Testis (tissue), 2 donors: ENCODE measurements at regions not wholly inside any gene's neighbourhood (a gene's known extent, or its start where the extent isn't known, plus 50 kb on each side); places are given as distances from the start of the nearest gene placed in this dataset.

Experiments used
- DNase-seq: peaks from one replicate; pipeline ENCODE4 v3.0.0-alpha.2; 2019
- H3K27ac ChIP-seq, 2 donors: fragments of 200-600 bp; sonication (generic); one replicate each; pipeline ENCODE4 v1.5.1; 2019
- H3K27me3 ChIP-seq: fragments of 200-600 bp; sonication (generic); one replicate; pipeline ENCODE4 v1.5.1; 2019
- H3K36me3 ChIP-seq: fragments of 200-600 bp; sonication (generic); one replicate; pipeline ENCODE4 v1.5.1; 2017; ENCODE audit warnings: low read depth; ENCODE audit errors: missing control alignments
- H3K4me1 ChIP-seq: fragments of 200-600 bp; sonication (generic); one replicate; pipeline ENCODE4 v1.5.1; 2019
- H3K4me3 ChIP-seq, 2 donors: fragments of 200-600 bp; sonication (generic); one replicate each; pipeline ENCODE4 v1.5.1; 2017 to 2019
- H3K9me3 ChIP-seq: fragments of 200-600 bp; sonication (generic); one replicate; pipeline ENCODE4 v1.5.1; 2017
- CTCF ChIP-seq, 3 experiments: fragments of 450-650 bp in 2 of 3; fragments of 200-600 bp in 1 of 3; sonication (generic) in 1 of 3; IDR thresholded peaks; one replicate each; pipeline ENCODE4 v1.5.1; 2016 to 2019; ENCODE audit warnings: antibody characterized with exemption in 3 of 3, mild to moderate bottlenecking in 2 of 3, moderate library complexity in 1 of 3
- POLR2A ChIP-seq: fragments of 450-650 bp; IDR thresholded peaks from one replicate; pipeline ENCODE4 v1.6.1; 2017; ENCODE audit warnings: antibody characterized with exemption, mild to moderate bottlenecking, moderate library complexity
- WGBS, 2 donors: methylation state at CpG; one replicate each; pipeline ENCODE4 v1.1.5; 2018; 5-methylcytosine and 5-hydroxymethylcytosine counted together
- intact Hi-C: fragments of 100-400 bp; cut with DNase I; formaldehyde crosslinking; loops from one replicate; pipeline ENCODE4 v1.15.1; 2023; ENCODE audit warnings: low total_unique reads

- Histone ChIP-seq H3K9me3 (no peaks in the 10 kb centered on the region), H3K27ac (no peak overlapping the region), H3K4me3 (no peak overlapping the region), H3K4me1 (no peaks in the 10 kb centered on the region), H3K36me3 (no peaks in the 10 kb centered on the region), H3K27me3 (no peaks in the 10 kb centered on the region)
- WGBS, 2 donors = 94 to 96% methylated on average over 1 of the region's 1 CpG
- intact Hi-C loops = no loop called here
- TF ChIP-seq CTCF (IDR thresholded peaks at IDR 0.05) (no peak), POLR2A (no peak)
- DNase-seq = no peak
These were observed 289.5 kb upstream of the RGS6 start for GRCh38 chr14:71642715-71643114.

- H3K27ac ChIP-seq = no peak overlapping the region
- 93 to 95% methylated on average over 4 of the region's 4 CpGs for WGBS, 2 donors
- H3K27me3 ChIP-seq = no peaks in the 10 kb centered on the region
- no peaks in the 10 kb centered on the region for H3K4me1 ChIP-seq
- no peaks in the 10 kb centered on the region for H3K36me3 ChIP-seq
- no peaks in the 10 kb centered on the region for H3K9me3 ChIP-seq
- TF ChIP-seq POLR2A = no peak
- TF ChIP-seq CTCF (IDR thresholded peaks at IDR 0.05) = no peak
- intact Hi-C loops = no loop called here
- H3K4me3 ChIP-seq = no peak overlapping the region
- DNase-seq = no peak
These were observed 286.6 kb upstream of the RGS6 start for GRCh38 chr14:71645656-71646055.

GRCh38 chr14:71646518-71646917, 285.7 kb upstream of the RGS6 start:
- no peak overlapping the region for H3K27ac ChIP-seq
- no peaks in the 10 kb centered on the region for H3K9me3 ChIP-seq
- H3K27me3 ChIP-seq = no peaks in the 10 kb centered on the region
- H3K36me3 ChIP-seq = no peaks in the 10 kb centered on the region
- TF ChIP-seq CTCF (IDR thresholded peaks at IDR 0.05) = no peak
- no peak for TF ChIP-seq POLR2A
- no peak overlapping the region for H3K4me3 ChIP-seq
- 91 to 100% methylated on average over 1 of the region's 1 CpG for WGBS, 2 donors
- no peaks in the 10 kb centered on the region for H3K4me1 ChIP-seq
- intact Hi-C loops = no loop called here
- no peak for DNase-seq

- Histone ChIP-seq H3K36me3 (no peaks in the 10 kb centered on the region), H3K27me3 (no peaks in the 10 kb centered on the region), H3K9me3 (no peaks in the 10 kb centered on the region), H3K4me1 (no peaks in the 10 kb centered on the region), H3K27ac (no peak overlapping the region), H3K4me3 (no peak overlapping the region)
- WGBS, 2 donors = 75 to 76% methylated on average over 4 of the region's 4 CpGs
- no peak for DNase-seq
- intact Hi-C loops = no loop called here
- TF ChIP-seq CTCF (IDR thresholded peaks at IDR 0.05) (no peak), POLR2A (no peak)
These were observed 285.0 kb upstream of the RGS6 start for GRCh38 chr14:71647086-71647784.

GRCh38 chr14:71648725-71649124, 283.5 kb upstream of the RGS6 start:
- H3K9me3 ChIP-seq = no peaks in the 10 kb centered on the region
- H3K27ac ChIP-seq = no peak overlapping the region
- DNase-seq = no peak
- intact Hi-C loops = no loop called here
- H3K27me3 ChIP-seq = no peaks in the 10 kb centered on the region
- H3K4me1 ChIP-seq = no peaks in the 10 kb centered on the region
- no peaks in the 10 kb centered on the region for H3K36me3 ChIP-seq
- WGBS, 2 donors = 94 to 99% methylated on average over 2 of the region's 2 CpGs
- H3K4me3 ChIP-seq = no peak overlapping the region
- TF ChIP-seq CTCF (IDR thresholded peaks at IDR 0.05) (no peak), POLR2A (no peak)
